Lung (tissue), 11 donors: ENCODE measurements at regions not wholly inside any gene's neighbourhood (a gene's known extent, or its start where the extent isn't known, plus 50 kb on each side); places are given as distances from the start of the nearest gene placed in this dataset.

ENCODE experiments used
- ATAC-seq: fragments of 200-7000 bp; cut with Tn5 transposase; one replicate; pipeline ENCODE4 v1.9.1; 2020; ENCODE audit warnings: moderate number of reproducible peaks; ENCODE audit not compliant: insufficient read depth, low FRiP score
- DNase-seq, 3 donors: peaks; one replicate each; pipeline ENCODE4 v3.0.0-alpha.2; 2013 to 2017
- H3K27ac ChIP-seq, 2 donors: one replicate each; pipeline ENCODE4 v1.5.1; 2013; ENCODE audit warnings: mild to moderate bottlenecking in 2 of 2, moderate library complexity in 2 of 2, control low read depth in 1 of 2, inconsistent platforms in 1 of 2, low read depth in 1 of 2, low read length in 1 of 2
- H3K27me3 ChIP-seq, 3 donors: one replicate each; pipeline ENCODE4 v1.5.1; 2013; ENCODE audit warnings: low read length in 2 of 3; ENCODE audit not compliant: control insufficient read depth in 3 of 3, insufficient read depth in 3 of 3
- H3K36me3 ChIP-seq, 4 donors: one replicate each; pipeline ENCODE4 v1.5.1; 2013; ENCODE audit warnings: low read length in 4 of 4, mild to moderate bottlenecking in 1 of 4, moderate library complexity in 1 of 4; ENCODE audit not compliant: control insufficient read depth in 4 of 4, insufficient read depth in 4 of 4
- H3K4me1 ChIP-seq, 5 donors: one replicate each; pipeline ENCODE4 v1.5.1; 2013; ENCODE audit warnings: low read length in 5 of 5, mild to moderate bottlenecking in 2 of 5, moderate library complexity in 1 of 5; ENCODE audit not compliant: control insufficient read depth in 5 of 5, insufficient read depth in 5 of 5
- H3K4me3 ChIP-seq: one replicate; pipeline ENCODE4 v1.5.1; 2013; ENCODE audit warnings: mild to moderate bottlenecking, control low read depth, moderate library complexity
- H3K9ac ChIP-seq, 2 donors: one replicate each; pipeline ENCODE4 v1.5.1; 2013; ENCODE audit warnings: low read length in 2 of 2, control low read depth in 1 of 2; ENCODE audit not compliant: insufficient read depth in 1 of 2
- H3K9me3 ChIP-seq, 4 donors: one replicate each; pipeline ENCODE4 v1.5.1; 2013; ENCODE audit warnings: low read length in 3 of 4, mild to moderate bottlenecking in 1 of 4, moderate library complexity in 1 of 4; ENCODE audit not compliant: control insufficient read depth in 4 of 4, insufficient read depth in 3 of 4
- CTCF ChIP-seq: IDR thresholded peaks from 2 replicates; pipeline ENCODE4 v1.5.1; 2012; ENCODE audit warnings: mild to moderate bottlenecking; ENCODE audit errors: control extremely low read depth, extremely low read depth
- WGBS, 2 donors: extraction: QIAGEN DNeasy Blood & Tissue Kit; methylation state at CpG; one replicate each; pipeline ENCODE4 v1.1.7; 2013; 5-methylcytosine and 5-hydroxymethylcytosine counted together
- donor health status: control.
- donor health status: control.
- donor health status: Bipolar disorder and iron deficiency.
- donor health status: healthy.
- donor health status: DM: yes; HTN: yes; CAD: no.

- H3K27me3 ChIP-seq: peaks cover 0 to 2% (median 0%) of the 10 kb centered on the region in 3 donors
- peaks cover 0 to 8% (median 0%) of the 10 kb centered on the region in 5 donors for H3K4me1 ChIP-seq
- no peak for ATAC-seq
- H3K27ac ChIP-seq: no peak overlapping the region
- H3K9me3 ChIP-seq: peaks cover 0 to 3% (median 0%) of the 10 kb centered on the region in 4 donors
- no peak for TF ChIP-seq CTCF
- no peak overlapping the region for H3K4me3 ChIP-seq
- 51 to 55% methylated on average over 6 of the region's 6 CpGs for WGBS, 2 donors
- DNase-seq: peak in 2 of 3 donors; percentile 5 to 13
- H3K9ac ChIP-seq: no peak overlapping the region
- H3K36me3 ChIP-seq: no peaks in the 10 kb centered on the region
Measured at GRCh38 chr1:214154596-214155292, 126.2 kb upstream of the SMYD2 start.

GRCh38 chr1:214155987-214156625, 124.9 kb upstream of the SMYD2 start:
- ATAC-seq (no peak), DNase-seq (no peak)
- no peak for TF ChIP-seq CTCF
- Histone ChIP-seq H3K27ac (no peak overlapping the region), H3K9me3 (peaks cover 0 to 3% (median 0%) of the 10 kb centered on the region in 4 donors), H3K36me3 (no peaks in the 10 kb centered on the region), H3K4me3 (no peak overlapping the region), H3K9ac (no peak overlapping the region), H3K4me1 (peaks cover 0 to 8% (median 0%) of the 10 kb centered on the region in 5 donors), H3K27me3 (peaks cover 0 to 2% (median 0%) of the 10 kb centered on the region in 3 donors)
- 52 to 80% methylated on average over 2 of the region's 2 CpGs for WGBS, 2 donors

- Histone ChIP-seq H3K9me3 (no peaks in the 10 kb centered on the region), H3K36me3 (no peaks in the 10 kb centered on the region), H3K4me1 (no peaks in the 10 kb centered on the region), H3K4me3 (no peak overlapping the region), H3K27me3 (peaks cover 0 to 4% (median 2%) of the 10 kb centered on the region in 3 donors), H3K9ac (no peak overlapping the region), H3K27ac (no peak overlapping the region)
- WGBS, 2 donors: 87% methylated on average over 7 of the region's 7 CpGs
- no peak for ATAC-seq
- TF ChIP-seq CTCF: no peak
- DNase-seq: no peak
Measured at GRCh38 chr1:214164173-214164572, 116.8 kb upstream of the SMYD2 start.
